PC-9 (cell line): ENCODE measurements at regions not wholly inside any gene's neighbourhood (a gene's known extent, or its start where the extent isn't known, plus 50 kb on each side); places are given as distances from the start of the nearest gene placed in this dataset.

Experiments used
- CTCF ChIP-seq: fragments of 200-600 bp; sonication (generic); conservative IDR thresholded peaks from 2 replicates; pipeline ENCODE4 v1.6.1; 2017; ENCODE audit warnings: mixed run types, antibody characterized with exemption, mild to moderate bottlenecking, moderate library complexity
- EZH2 ChIP-seq: fragments of 200-600 bp; sonication (generic); IDR thresholded peaks from 2 replicates; pipeline ENCODE4 v1.8.0; 2017; ENCODE audit warnings: antibody characterized with exemption, low read depth

DNA sequence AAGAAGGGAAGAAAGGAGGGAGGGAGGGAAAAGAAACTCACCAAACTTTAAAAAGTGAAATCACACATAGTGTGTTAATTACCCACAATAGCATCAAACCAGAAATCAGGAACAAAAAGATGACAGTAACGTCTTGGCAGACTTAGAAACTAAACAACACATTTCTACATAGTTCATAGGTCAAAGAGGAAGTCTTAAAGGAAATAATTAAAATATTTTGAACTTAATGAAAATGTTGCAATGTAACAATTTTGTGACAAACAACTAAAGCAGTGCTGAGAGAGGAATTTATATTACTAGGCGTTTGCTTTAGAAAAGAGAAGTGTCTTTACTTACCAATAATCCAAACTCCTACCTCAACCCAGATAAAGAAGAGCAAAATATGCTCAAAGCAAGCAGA is 505.0 kb upstream of the ID2 start:
- no peak for TF ChIP-seq CTCF
- no peak for TF ChIP-seq EZH2
